ENCODE measurements at regions not wholly inside any gene's neighbourhood (a gene's known extent, or its start where the extent isn't known, plus 50 kb on each side); places are given as distances from the start of the nearest gene placed in this dataset.

DNA sequence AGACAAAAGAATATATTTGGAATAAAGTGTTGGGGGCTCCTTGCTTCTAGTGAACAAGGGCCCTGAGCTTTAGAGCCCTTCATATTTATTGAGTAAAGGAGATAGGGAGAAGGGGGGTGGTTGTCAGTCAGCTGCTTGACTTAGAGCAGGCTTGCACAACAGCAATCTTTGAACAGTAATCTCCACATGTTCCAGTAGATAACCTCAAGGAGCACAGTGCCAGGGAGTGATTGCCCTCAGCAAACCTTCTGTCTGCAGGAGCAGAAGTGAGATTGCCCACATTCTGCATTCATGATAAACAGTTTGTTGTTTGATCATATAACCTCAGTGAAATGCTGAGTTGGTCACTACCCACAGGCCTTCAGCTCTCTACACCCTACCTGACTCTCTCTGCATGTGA is 205.8 kb upstream of the CXCL13 start:
- TF ChIP-seq TAF1 (IDR thresholded peaks at IDR 0.05; ENCODE audit: low read depth) (no peak), EP300 (conservative IDR thresholded peaks at IDR 0.05; ENCODE audit: poor library complexity, severe bottlenecking) (no peak), POLR2AphosphoS5 (IDR thresholded peaks at IDR 0.05) (no peak), MXI1 (conservative IDR thresholded peaks at IDR 0.05; ENCODE audit: poor library complexity, severe bottlenecking) (no peak)
- TF ChIP-seq, protein P1, sequence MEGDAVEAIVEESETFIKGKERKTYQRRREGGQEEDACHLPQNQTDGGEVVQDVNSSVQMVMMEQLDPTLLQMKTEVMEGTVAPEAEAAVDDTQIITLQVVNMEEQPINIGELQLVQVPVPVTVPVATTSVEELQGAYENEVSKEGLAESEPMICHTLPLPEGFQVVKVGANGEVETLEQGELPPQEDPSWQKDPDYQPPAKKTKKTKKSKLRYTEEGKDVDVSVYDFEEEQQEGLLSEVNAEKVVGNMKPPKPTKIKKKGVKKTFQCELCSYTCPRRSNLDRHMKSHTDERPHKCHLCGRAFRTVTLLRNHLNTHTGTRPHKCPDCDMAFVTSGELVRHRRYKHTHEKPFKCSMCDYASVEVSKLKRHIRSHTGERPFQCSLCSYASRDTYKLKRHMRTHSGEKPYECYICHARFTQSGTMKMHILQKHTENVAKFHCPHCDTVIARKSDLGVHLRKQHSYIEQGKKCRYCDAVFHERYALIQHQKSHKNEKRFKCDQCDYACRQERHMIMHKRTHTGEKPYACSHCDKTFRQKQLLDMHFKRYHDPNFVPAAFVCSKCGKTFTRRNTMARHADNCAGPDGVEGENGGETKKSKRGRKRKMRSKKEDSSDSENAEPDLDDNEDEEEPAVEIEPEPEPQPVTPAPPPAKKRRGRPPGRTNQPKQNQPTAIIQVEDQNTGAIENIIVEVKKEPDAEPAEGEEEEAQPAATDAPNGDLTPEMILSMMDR (IDR thresholded peaks at IDR 0.05; ENCODE audit: poor library complexity, severe bottlenecking) = no peak
- TF ChIP-seq, protein P2, sequence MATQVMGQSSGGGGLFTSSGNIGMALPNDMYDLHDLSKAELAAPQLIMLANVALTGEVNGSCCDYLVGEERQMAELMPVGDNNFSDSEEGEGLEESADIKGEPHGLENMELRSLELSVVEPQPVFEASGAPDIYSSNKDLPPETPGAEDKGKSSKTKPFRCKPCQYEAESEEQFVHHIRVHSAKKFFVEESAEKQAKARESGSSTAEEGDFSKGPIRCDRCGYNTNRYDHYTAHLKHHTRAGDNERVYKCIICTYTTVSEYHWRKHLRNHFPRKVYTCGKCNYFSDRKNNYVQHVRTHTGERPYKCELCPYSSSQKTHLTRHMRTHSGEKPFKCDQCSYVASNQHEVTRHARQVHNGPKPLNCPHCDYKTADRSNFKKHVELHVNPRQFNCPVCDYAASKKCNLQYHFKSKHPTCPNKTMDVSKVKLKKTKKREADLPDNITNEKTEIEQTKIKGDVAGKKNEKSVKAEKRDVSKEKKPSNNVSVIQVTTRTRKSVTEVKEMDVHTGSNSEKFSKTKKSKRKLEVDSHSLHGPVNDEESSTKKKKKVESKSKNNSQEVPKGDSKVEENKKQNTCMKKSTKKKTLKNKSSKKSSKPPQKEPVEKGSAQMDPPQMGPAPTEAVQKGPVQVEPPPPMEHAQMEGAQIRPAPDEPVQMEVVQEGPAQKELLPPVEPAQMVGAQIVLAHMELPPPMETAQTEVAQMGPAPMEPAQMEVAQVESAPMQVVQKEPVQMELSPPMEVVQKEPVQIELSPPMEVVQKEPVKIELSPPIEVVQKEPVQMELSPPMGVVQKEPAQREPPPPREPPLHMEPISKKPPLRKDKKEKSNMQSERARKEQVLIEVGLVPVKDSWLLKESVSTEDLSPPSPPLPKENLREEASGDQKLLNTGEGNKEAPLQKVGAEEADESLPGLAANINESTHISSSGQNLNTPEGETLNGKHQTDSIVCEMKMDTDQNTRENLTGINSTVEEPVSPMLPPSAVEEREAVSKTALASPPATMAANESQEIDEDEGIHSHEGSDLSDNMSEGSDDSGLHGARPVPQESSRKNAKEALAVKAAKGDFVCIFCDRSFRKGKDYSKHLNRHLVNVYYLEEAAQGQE (IDR thresholded peaks at IDR 0.05; ENCODE audit: borderline replicate concordance) = no peak

Measured in neural cell (in vitro differentiated cells).